ENCODE measurements at regions not wholly inside any gene's neighbourhood (a gene's known extent, or its start where the extent isn't known, plus 50 kb on each side); places are given as distances from the start of the nearest gene placed in this dataset.

- TF ChIP-seq TAF1 (IDR thresholded peaks at IDR 0.05; ENCODE audit: low read depth): no peak
- no peak for TF ChIP-seq MAX (IDR thresholded peaks at IDR 0.05)
- TF ChIP-seq ZBTB7A (IDR thresholded peaks at IDR 0.05; ENCODE audit: low read depth): no peak
- no peak for TF ChIP-seq CREB1 (IDR thresholded peaks at IDR 0.05; ENCODE audit: low read depth)
- no peak for TF ChIP-seq NFIC (IDR thresholded peaks at IDR 0.05)
- TF ChIP-seq EP300 (IDR thresholded peaks at IDR 0.05; ENCODE audit: borderline replicate concordance): no peak
- TF ChIP-seq TEAD4 (IDR thresholded peaks at IDR 0.05): no peak
- no peak for TF ChIP-seq USF1 (IDR thresholded peaks at IDR 0.05)
- no peak for TF ChIP-seq CEBPB (IDR thresholded peaks at IDR 0.05)
- no peak for TF ChIP-seq EGR1 (IDR thresholded peaks at IDR 0.05)
- no peak for TF ChIP-seq RAD21 (IDR thresholded peaks at IDR 0.05; ENCODE audit: low read depth)
- no peak for TF ChIP-seq REST (IDR thresholded peaks at IDR 0.05; ENCODE audit: low read depth)
- no peak for TF ChIP-seq TCF12 (IDR thresholded peaks at IDR 0.05; ENCODE audit: low read depth)
- no peak for TF ChIP-seq FOXM1 (IDR thresholded peaks at IDR 0.05; ENCODE audit: borderline replicate concordance, low read depth)
- TF ChIP-seq YY1 (IDR thresholded peaks at IDR 0.05; ENCODE audit: low read depth): no peak
Measured at GRCh38 chr21:28671549-28672195, 321.0 kb downstream of the LTN1 start.

- TF ChIP-seq TCF12 (IDR thresholded peaks at IDR 0.05; ENCODE audit: low read depth): no peak
- TF ChIP-seq YY1 (IDR thresholded peaks at IDR 0.05; ENCODE audit: low read depth): no peak
- no peak for TF ChIP-seq EP300 (IDR thresholded peaks at IDR 0.05; ENCODE audit: borderline replicate concordance)
- no peak for TF ChIP-seq CREB1 (IDR thresholded peaks at IDR 0.05; ENCODE audit: low read depth)
- no peak for TF ChIP-seq EGR1 (IDR thresholded peaks at IDR 0.05)
- no peak for TF ChIP-seq CEBPB (IDR thresholded peaks at IDR 0.05)
- no peak for TF ChIP-seq MAX (IDR thresholded peaks at IDR 0.05)
- TF ChIP-seq FOXM1 (IDR thresholded peaks at IDR 0.05; ENCODE audit: borderline replicate concordance, low read depth): no peak
- no peak for TF ChIP-seq TEAD4 (IDR thresholded peaks at IDR 0.05)
- no peak for TF ChIP-seq NFIC (IDR thresholded peaks at IDR 0.05)
- TF ChIP-seq USF1 (IDR thresholded peaks at IDR 0.05): no peak
- no peak for TF ChIP-seq REST (IDR thresholded peaks at IDR 0.05; ENCODE audit: low read depth)
- no peak for TF ChIP-seq RAD21 (IDR thresholded peaks at IDR 0.05; ENCODE audit: low read depth)
- TF ChIP-seq TAF1 (IDR thresholded peaks at IDR 0.05; ENCODE audit: low read depth): no peak
- no peak for TF ChIP-seq ZBTB7A (IDR thresholded peaks at IDR 0.05; ENCODE audit: low read depth)
Measured at GRCh38 chr21:28669971-28670653, 322.6 kb downstream of the LTN1 start.

- no peak for TF ChIP-seq EP300 (IDR thresholded peaks at IDR 0.05; ENCODE audit: borderline replicate concordance)
- TF ChIP-seq NFIC (IDR thresholded peaks at IDR 0.05): no peak
- TF ChIP-seq CEBPB (IDR thresholded peaks at IDR 0.05): no peak
- TF ChIP-seq ZBTB7A (IDR thresholded peaks at IDR 0.05; ENCODE audit: low read depth): no peak
- TF ChIP-seq TCF12 (IDR thresholded peaks at IDR 0.05; ENCODE audit: low read depth): no peak
- TF ChIP-seq MAX (IDR thresholded peaks at IDR 0.05): no peak
- no peak for TF ChIP-seq FOXM1 (IDR thresholded peaks at IDR 0.05; ENCODE audit: borderline replicate concordance, low read depth)
- TF ChIP-seq TEAD4 (IDR thresholded peaks at IDR 0.05): no peak
- TF ChIP-seq RAD21 (IDR thresholded peaks at IDR 0.05; ENCODE audit: low read depth): no peak
- no peak for TF ChIP-seq USF1 (IDR thresholded peaks at IDR 0.05)
- TF ChIP-seq EGR1 (IDR thresholded peaks at IDR 0.05): no peak
- no peak for TF ChIP-seq REST (IDR thresholded peaks at IDR 0.05; ENCODE audit: low read depth)
- TF ChIP-seq YY1 (IDR thresholded peaks at IDR 0.05; ENCODE audit: low read depth): no peak
- TF ChIP-seq TAF1 (IDR thresholded peaks at IDR 0.05; ENCODE audit: low read depth): no peak
- no peak for TF ChIP-seq CREB1 (IDR thresholded peaks at IDR 0.05; ENCODE audit: low read depth)
Measured at GRCh38 chr21:28669321-28669720, 323.4 kb downstream of the LTN1 start.

All from Ishikawa (cell line).